K562 (cell line): ENCODE measurements at regions not wholly inside any gene's neighbourhood (a gene's known extent, or its start where the extent isn't known, plus 50 kb on each side); places are given as distances from the start of the nearest gene placed in this dataset.
A peak's percentile ranks its signal among the peaks of the same experiment; 100 is the strongest.

Experiments used
- AFF4 ChIP-seq: sonication (generic); formaldehyde crosslinking; IDR thresholded peaks from 2 replicates; pipeline ENCODE4 v1.8.0; 2023; ENCODE audit warnings: mild to moderate bottlenecking, missing genetic modification reagents
- ARID1B ChIP-seq: fragments of 450-650 bp; IDR thresholded peaks from 2 replicates; pipeline ENCODE4 v1.6.1; 2016; ENCODE audit warnings: antibody characterized with exemption, mild to moderate bottlenecking, inconsistent platforms
- CTBP1 ChIP-seq: fragments of 450-650 bp; IDR thresholded peaks from 2 replicates; pipeline ENCODE4 v1.6.1; 2016; ENCODE audit warnings: borderline replicate concordance
- ID3 ChIP-seq, 2 experiments: fragments of 250-450 bp in 1 of 2; fragments of 450-650 bp in 1 of 2; sonication (Bioruptor Pico) in 1 of 2; IDR thresholded peaks; 2 replicates each; pipeline versions ENCODE4 v1.6.1 to v1.8.0; 2016 to 2021; ENCODE audit warnings: mild to moderate bottlenecking in 2 of 2, moderate library complexity in 2 of 2, missing compliant biosample characterization in 1 of 2, missing genetic modification characterization in 1 of 2
- JUNB ChIP-seq: fragments of 450-650 bp; formaldehyde crosslinking; conservative IDR thresholded peaks from 2 replicates; pipeline ENCODE4 v1.4.0; 2020; ENCODE audit warnings: mild to moderate bottlenecking
- JUND ChIP-seq, 2 experiments: IDR thresholded peaks; 2 replicates in 1 of 2; 3 replicates in 1 of 2; pipeline ENCODE4 v1.6.1; 2011; ENCODE audit warnings: borderline replicate concordance in 2 of 2, low read depth in 2 of 2, low read length in 2 of 2, improper control_type of control experiment in 1 of 2, missing biosample characterization in 1 of 2, missing genetic modification characterization in 1 of 2, missing genetic modification reagents in 1 of 2
- MCM7 ChIP-seq, 2 experiments: fragments of 450-650 bp; IDR thresholded peaks; 2 replicates each; pipeline ENCODE4 v1.6.1; 2016 to 2018
- POLR2G ChIP-seq: fragments of 200-400 bp; formaldehyde crosslinking; IDR thresholded peaks from 2 replicates; pipeline ENCODE4 v1.6.1; 2017; ENCODE audit warnings: low read depth, mild to moderate bottlenecking, antibody characterized with exemption, low read length, moderate library complexity
- PTRF ChIP-seq: fragments of 450-650 bp; IDR thresholded peaks from 2 replicates; pipeline ENCODE4 v1.6.1; 2016; ENCODE audit warnings: mild to moderate bottlenecking, missing genetic modification characterization, missing compliant biosample characterization
- PTTG1 ChIP-seq: fragments of 450-650 bp; IDR thresholded peaks from 2 replicates; pipeline ENCODE4 v1.6.1; 2016; ENCODE audit warnings: low read depth, mild to moderate bottlenecking, missing genetic modification characterization, missing compliant biosample characterization
- PYGO2 ChIP-seq: fragments of 450-650 bp; IDR thresholded peaks from 2 replicates; pipeline ENCODE4 v1.6.1; 2016; ENCODE audit warnings: mild to moderate bottlenecking, missing genetic modification characterization, moderate library complexity, missing compliant biosample characterization
- RBM39 ChIP-seq: fragments of 200-400 bp; formaldehyde crosslinking; optimal IDR thresholded peaks from 2 replicates; pipeline ENCODE3; 2018; ENCODE audit warnings: low read depth, low read length
- TSC22D4 ChIP-seq: fragments of 450-650 bp; IDR thresholded peaks from 2 replicates; pipeline ENCODE4 v1.6.1; 2016; ENCODE audit warnings: missing genetic modification characterization, missing biosample characterization, control low read depth
- ZNF316 ChIP-seq: fragments of 450-650 bp; IDR thresholded peaks from 2 replicates; pipeline ENCODE4 v1.6.1; 2016
- ZNF444 ChIP-seq: fragments of 250-450 bp; sonication (Bioruptor Pico); IDR thresholded peaks from 2 replicates; pipeline ENCODE4 v1.4.0; 2020; ENCODE audit warnings: mild to moderate bottlenecking, moderate library complexity
- TF ChIP-seq, protein P1 (sequence below): fragments of 200-800 bp; sonication (Bioruptor generic); IDR thresholded peaks from 2 replicates; pipeline ENCODE4 v1.6.1; 2017; ENCODE audit warnings: missing genetic modification characterization, missing compliant biosample characterization
- TF ChIP-seq, protein P2 (sequence below), 2 experiments: IDR thresholded peaks; 2 replicates each; pipeline ENCODE4 v1.6.1; 2011; ENCODE audit warnings: borderline replicate concordance in 1 of 2, control low read depth in 1 of 2, low read depth in 1 of 2, low read length in 1 of 2, mild to moderate bottlenecking in 1 of 2, mixed read lengths in 1 of 2, moderate library complexity in 1 of 2; ENCODE audit not compliant: insufficient read depth in 1 of 2, insufficient read length in 1 of 2, poor library complexity in 1 of 2, severe bottlenecking in 1 of 2; ENCODE audit errors: extremely low read depth in 1 of 2
- TF ChIP-seq, protein P3 (sequence below): fragments of 450-650 bp; IDR thresholded peaks from 2 replicates; pipeline ENCODE4 v1.6.1; 2016; ENCODE audit warnings: borderline replicate concordance

GRCh38 chr7:106345421-106346166 is 60.8 kb upstream of the NAMPT start (continued):
- TF ChIP-seq AFF4 (CRISPR knock-in tag) (no peak), ARID1B (no peak), TSC22D4 (no peak), ZNF316 (peak; percentile 47), JUND (IDR thresholded peaks at IDR 0.05; ENCODE audit: borderline replicate concordance, low read depth, low read length) (peak; percentile 64), JUND (tag; IDR thresholded peaks at IDR 0.05; ENCODE audit: borderline replicate concordance, low read depth, low read length) (no peak), PYGO2 (tag) (no peak), PTRF (tag) (no peak), MCM7 (IDR thresholded peaks at IDR 0.05) (no peak), RBM39 (no peak), ID3 (CRISPR knock-in tag; IDR thresholded peaks at IDR 0.05) (no peak), ID3 (tag; IDR thresholded peaks at IDR 0.05) (no peak), ZNF444 (no peak), PTTG1 (tag) (no peak), JUNB (CRISPR knock-in tag) (no peak), CTBP1 (no peak), POLR2G (no peak)
- TF ChIP-seq, protein P1, sequence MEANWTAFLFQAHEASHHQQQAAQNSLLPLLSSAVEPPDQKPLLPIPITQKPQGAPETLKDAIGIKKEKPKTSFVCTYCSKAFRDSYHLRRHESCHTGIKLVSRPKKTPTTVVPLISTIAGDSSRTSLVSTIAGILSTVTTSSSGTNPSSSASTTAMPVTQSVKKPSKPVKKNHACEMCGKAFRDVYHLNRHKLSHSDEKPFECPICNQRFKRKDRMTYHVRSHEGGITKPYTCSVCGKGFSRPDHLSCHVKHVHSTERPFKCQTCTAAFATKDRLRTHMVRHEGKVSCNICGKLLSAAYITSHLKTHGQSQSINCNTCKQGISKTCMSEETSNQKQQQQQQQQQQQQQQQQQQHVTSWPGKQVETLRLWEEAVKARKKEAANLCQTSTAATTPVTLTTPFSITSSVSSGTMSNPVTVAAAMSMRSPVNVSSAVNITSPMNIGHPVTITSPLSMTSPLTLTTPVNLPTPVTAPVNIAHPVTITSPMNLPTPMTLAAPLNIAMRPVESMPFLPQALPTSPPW (CRISPR knock-in tag), result peak; percentile 30
- TF ChIP-seq, protein P2, sequence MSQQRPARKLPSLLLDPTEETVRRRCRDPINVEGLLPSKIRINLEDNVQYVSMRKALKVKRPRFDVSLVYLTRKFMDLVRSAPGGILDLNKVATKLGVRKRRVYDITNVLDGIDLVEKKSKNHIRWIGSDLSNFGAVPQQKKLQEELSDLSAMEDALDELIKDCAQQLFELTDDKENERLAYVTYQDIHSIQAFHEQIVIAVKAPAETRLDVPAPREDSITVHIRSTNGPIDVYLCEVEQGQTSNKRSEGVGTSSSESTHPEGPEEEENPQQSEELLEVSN (IDR thresholded peaks at IDR 0.05; ENCODE audit: borderline replicate concordance in 1 of 2, extremely low read depth in 1 of 2, insufficient read depth in 1 of 2, insufficient read length in 1 of 2, low read depth in 1 of 2, low read length in 1 of 2, poor library complexity in 1 of 2, severe bottlenecking in 1 of 2), result no peak
- TF ChIP-seq, protein P3, sequence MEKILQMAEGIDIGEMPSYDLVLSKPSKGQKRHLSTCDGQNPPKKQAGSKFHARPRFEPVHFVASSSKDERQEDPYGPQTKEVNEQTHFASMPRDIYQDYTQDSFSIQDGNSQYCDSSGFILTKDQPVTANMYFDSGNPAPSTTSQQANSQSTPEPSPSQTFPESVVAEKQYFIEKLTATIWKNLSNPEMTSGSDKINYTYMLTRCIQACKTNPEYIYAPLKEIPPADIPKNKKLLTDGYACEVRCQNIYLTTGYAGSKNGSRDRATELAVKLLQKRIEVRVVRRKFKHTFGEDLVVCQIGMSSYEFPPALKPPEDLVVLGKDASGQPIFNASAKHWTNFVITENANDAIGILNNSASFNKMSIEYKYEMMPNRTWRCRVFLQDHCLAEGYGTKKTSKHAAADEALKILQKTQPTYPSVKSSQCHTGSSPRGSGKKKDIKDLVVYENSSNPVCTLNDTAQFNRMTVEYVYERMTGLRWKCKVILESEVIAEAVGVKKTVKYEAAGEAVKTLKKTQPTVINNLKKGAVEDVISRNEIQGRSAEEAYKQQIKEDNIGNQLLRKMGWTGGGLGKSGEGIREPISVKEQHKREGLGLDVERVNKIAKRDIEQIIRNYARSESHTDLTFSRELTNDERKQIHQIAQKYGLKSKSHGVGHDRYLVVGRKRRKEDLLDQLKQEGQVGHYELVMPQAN, result no peak
